ENCODE measurements at regions not wholly inside any gene's neighbourhood (a gene's known extent, or its start where the extent isn't known, plus 50 kb on each side); places are given as distances from the start of the nearest gene placed in this dataset.

- peaks cover 0 to 2% (median 0%) of the 10 kb centered on the region in 7 donors for H3K9me3 Mint-ChIP-seq
- H3K4me1 Mint-ChIP-seq, result peaks cover 7% of the 10 kb centered on the region
- no peaks in the 10 kb centered on the region for H4K20me1 ChIP-seq (ENCODE audit: insufficient read depth, low read length)
- peaks cover 0 to 2% (median 0%) of the 10 kb centered on the region in 3 donors for H3K27me3 Mint-ChIP-seq (ENCODE audit: low read depth in 3 of 3)
- H3K27ac Mint-ChIP-seq, result no peak overlapping the region
- no peak overlapping the region for H3K4me3 ChIP-seq (replicated peaks in 1 of 3; ENCODE audit: low read depth in 2 of 3, low read length in 3 of 3)
- H3K4me1 ChIP-seq (ENCODE audit: control insufficient read depth in 1 of 2, insufficient read depth in 2 of 2, low read length in 2 of 2), result no peaks in the 10 kb centered on the region
- H3K27me3 ChIP-seq (ENCODE audit: control insufficient read depth in 2 of 2, insufficient read depth in 2 of 2, low read length in 2 of 2), result no peaks in the 10 kb centered on the region
- no peak for TF ChIP-seq CTCF (IDR thresholded peaks at IDR 0.05)
- no peaks in the 10 kb centered on the region for H3K79me2 ChIP-seq (ENCODE audit: insufficient read depth, low read length)
- WGBS (ENCODE audit: insufficient coverage), result 89% methylated on average over 1 of the region's 2 CpGs
- no peak overlapping the region for H3K4me3 Mint-ChIP-seq
- DNase-seq, result no peak
- H3K9ac ChIP-seq (ENCODE audit: insufficient read depth, low read length, poor library complexity, severe bottlenecking), result no peak overlapping the region
- no peak overlapping the region for H3K27ac ChIP-seq (ENCODE audit: low read depth in 1 of 2, low read length in 2 of 2)
- H2AFZ ChIP-seq (ENCODE audit: insufficient read depth, low read depth, low read length, poor library complexity, severe bottlenecking), result no peak overlapping the region
- no peaks in the 10 kb centered on the region for H3K36me3 Mint-ChIP-seq
- intact Hi-C loops (cut with micrococcal nuclease), result no loop called here
- H3K4me2 ChIP-seq (replicated peaks; ENCODE audit: extremely low read depth, low read length, poor library complexity, severe bottlenecking), result no peak overlapping the region
- no peaks in the 10 kb centered on the region for H3K36me3 ChIP-seq (replicated peaks in 1 of 2; ENCODE audit: control insufficient read depth in 1 of 2, insufficient read depth in 2 of 2, low read length in 2 of 2)
- H3K9me3 ChIP-seq (replicated peaks in 1 of 2; ENCODE audit: control insufficient read depth in 1 of 2, insufficient read depth in 1 of 2, low read length in 2 of 2), result no peaks in the 10 kb centered on the region
Measured at GRCh38 chr3:16067837-16068471, 106.5 kb upstream of the GALNT15 start.

DNA sequence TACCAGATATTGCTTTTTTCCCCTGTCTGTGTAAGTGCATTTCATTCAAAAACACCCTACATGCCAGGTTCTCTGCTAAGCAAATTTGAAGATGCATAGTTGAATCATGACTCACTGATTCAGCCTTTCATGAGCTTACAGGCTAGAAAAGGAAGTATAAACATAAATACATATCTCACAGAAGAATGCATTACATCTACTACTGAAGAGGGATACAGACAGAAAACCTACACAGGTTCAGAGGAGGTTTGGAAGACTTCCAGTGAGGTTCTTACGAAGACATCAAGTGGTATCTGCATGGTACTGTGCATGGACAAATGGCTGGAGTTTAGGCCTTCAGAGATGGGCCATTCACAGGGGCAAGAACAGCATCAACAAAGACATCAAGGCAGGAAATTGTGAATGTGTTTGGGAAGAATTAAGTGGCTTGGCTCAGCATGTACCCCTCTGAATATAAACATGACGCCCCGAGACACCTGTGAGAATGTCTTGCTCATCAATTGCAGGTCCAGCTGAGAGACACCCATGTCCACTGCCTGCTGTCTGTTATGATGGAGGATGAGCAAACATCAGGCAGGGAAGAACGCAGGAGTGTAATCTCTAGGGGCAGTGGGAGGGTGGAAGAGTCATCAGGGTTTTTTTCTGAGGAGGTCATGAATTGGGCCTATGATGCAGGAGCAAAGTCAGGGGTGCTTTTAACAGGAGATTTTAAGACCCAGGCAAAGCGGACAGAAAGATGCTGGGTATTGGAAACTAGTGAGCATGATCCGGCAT, 105.1 kb upstream of the GALNT15 start:
- Mint-ChIP-seq H3K27me3 (ENCODE audit: low read depth in 3 of 3) (peaks cover 0 to 2% (median 0%) of the 10 kb centered on the region in 3 donors), H3K4me3 (no peak overlapping the region), H3K27ac (no peak overlapping the region), H3K9me3 (peaks cover 0 to 2% (median 0%) of the 10 kb centered on the region in 7 donors), H3K4me1 (peaks cover 6% of the 10 kb centered on the region), H3K36me3 (no peaks in the 10 kb centered on the region)
- H3K27ac ChIP-seq (ENCODE audit: low read depth in 1 of 2, low read length in 2 of 2), result no peak overlapping the region
- no peak for TF ChIP-seq CTCF (IDR thresholded peaks at IDR 0.05)
- no peak overlapping the region for H2AFZ ChIP-seq (ENCODE audit: insufficient read depth, low read depth, low read length, poor library complexity, severe bottlenecking)
- no peaks in the 10 kb centered on the region for H3K4me1 ChIP-seq (ENCODE audit: control insufficient read depth in 1 of 2, insufficient read depth in 2 of 2, low read length in 2 of 2)
- no peak for DNase-seq
- no peaks in the 10 kb centered on the region for H3K79me2 ChIP-seq (ENCODE audit: insufficient read depth, low read length)
- no peaks in the 10 kb centered on the region for H3K27me3 ChIP-seq (ENCODE audit: control insufficient read depth in 2 of 2, insufficient read depth in 2 of 2, low read length in 2 of 2)
- no peaks in the 10 kb centered on the region for H4K20me1 ChIP-seq (ENCODE audit: insufficient read depth, low read length)
- no peaks in the 10 kb centered on the region for H3K36me3 ChIP-seq (replicated peaks in 1 of 2; ENCODE audit: control insufficient read depth in 1 of 2, insufficient read depth in 2 of 2, low read length in 2 of 2)
- no peaks in the 10 kb centered on the region for H3K9me3 ChIP-seq (replicated peaks in 1 of 2; ENCODE audit: control insufficient read depth in 1 of 2, insufficient read depth in 1 of 2, low read length in 2 of 2)
- H3K4me2 ChIP-seq (replicated peaks; ENCODE audit: extremely low read depth, low read length, poor library complexity, severe bottlenecking), result no peak overlapping the region
- WGBS (ENCODE audit: insufficient coverage), result 100% methylated on average over 4 of the region's 6 CpGs
- intact Hi-C loops (cut with micrococcal nuclease), result no loop called here
- no peak overlapping the region for H3K4me3 ChIP-seq (replicated peaks in 1 of 3; ENCODE audit: low read depth in 2 of 3, low read length in 3 of 3)
- no peak overlapping the region for H3K9ac ChIP-seq (ENCODE audit: insufficient read depth, low read length, poor library complexity, severe bottlenecking)

Measured in CD14-positive monocyte (primary cell).